22Rv1 (cell line): ENCODE measurements at regions not wholly inside any gene's neighbourhood (a gene's known extent, or its start where the extent isn't known, plus 50 kb on each side); places are given as distances from the start of the nearest gene placed in this dataset.

Experiments
- H3K27ac ChIP-seq: fragments of 450-650 bp; 2 replicates; pipeline ENCODE4 v1.5.1; 2017
- CTCF ChIP-seq: fragments of 450-650 bp; IDR thresholded peaks from 2 replicates; pipeline ENCODE4 v1.5.1; 2017; ENCODE audit warnings: mild to moderate bottlenecking
- ZFX ChIP-seq: fragments of 450-650 bp; IDR thresholded peaks from 2 replicates; pipeline ENCODE4 v1.6.1; 2017; ENCODE audit warnings: antibody characterized with exemption, borderline replicate concordance

- no peak overlapping the region for H3K27ac ChIP-seq
- TF ChIP-seq CTCF: no peak
- no peak for TF ChIP-seq ZFX
These were observed 67.6 kb downstream of the INSIG1 start for GRCh38 chr7:155365146-155365874.

GRCh38 chr7:155368894-155369600 is 71.4 kb downstream of the INSIG1 start:
- H3K27ac ChIP-seq: no peak overlapping the region
- TF ChIP-seq ZFX (no peak), CTCF (no peak)

GRCh38 chr7:155369766-155370165 is 72.1 kb downstream of the INSIG1 start:
- no peak overlapping the region for H3K27ac ChIP-seq

GRCh38 chr7:155371331-155371883 is 73.7 kb downstream of the INSIG1 start:
- TF ChIP-seq ZFX: no peak
- no peak for TF ChIP-seq CTCF
- no peak overlapping the region for H3K27ac ChIP-seq

More at GRCh38 chr7:155369766-155370165, 72.1 kb downstream of the INSIG1 start:
- TF ChIP-seq ZFX (no peak), CTCF (no peak)

GRCh38 chr7:155371884-155372781 is 74.5 kb downstream of the INSIG1 start:
- TF ChIP-seq CTCF (peak; percentile 98), ZFX (no peak)
- no peak overlapping the region for H3K27ac ChIP-seq

GRCh38 chr7:155372782-155373358 is 75.2 kb downstream of the INSIG1 start:
- no peak for TF ChIP-seq ZFX
- TF ChIP-seq CTCF: peak; percentile 75
- H3K27ac ChIP-seq: no peak overlapping the region
